PC-3 (cell line): ENCODE measurements at regions not wholly inside any gene's neighbourhood (a gene's known extent, or its start where the extent isn't known, plus 50 kb on each side); places are given as distances from the start of the nearest gene placed in this dataset.
"Not testable (repeated sequence)": the region's sequence is repeated elsewhere in the genome, so short reads cannot be mapped to it uniquely, and the experiment has no call there.

ENCODE experiments used
- ATAC-seq: fragments of 200-7000 bp; cut with Tn5 transposase; 2 replicates; pipeline ENCODE4 v1.9.1; 2020; ENCODE audit warnings: mild to moderate bottlenecking, moderate library complexity
- BruUV-seq: library from RNA; stranded (reverse); fragments of 400-500 nt; replicated peaks from 2 replicates; lab custom pipeline; 2021; lab: Mats Ljungman, UMichigan
- CTCF ChIA-PET: fragments of 300-600 bp; sonication (Branson Sonifier 250); formaldehyde crosslinking; loops from one replicate; lab custom pipeline; 2022; ENCODE audit warnings: antibody characterized with exemption; lab: Charles Lee
- POLR2A ChIA-PET: fragments of 300-600 bp; sonication (Branson Sonifier 250); formaldehyde crosslinking; loops from one replicate; lab custom pipeline; 2022; ENCODE audit warnings: antibody characterized with exemption; ENCODE audit not compliant: unreplicated experiment; lab: Charles Lee
- DNase-seq: peaks from one replicate; pipeline ENCODE4 v3.0.0-alpha.2; 2015
- H2AFZ ChIP-seq: fragments of 300-600 bp; sonication (generic); 2 replicates; pipeline ENCODE4 v1.6.0; 2016; ENCODE audit warnings: antibody characterized with exemption, low read length
- H3F3A ChIP-seq: fragments of 300-600 bp; sonication (generic); one replicate; pipeline ENCODE4 v1.6.0; 2017; ENCODE audit warnings: antibody characterized with exemption, low read length, control low read depth, mild to moderate bottlenecking; ENCODE audit not compliant: unreplicated experiment
- H3K27ac ChIP-seq: fragments of 300-600 bp; sonication (generic); 2 replicates; pipeline ENCODE4 v1.5.1; 2016; ENCODE audit warnings: mild to moderate bottlenecking, low read length
- H3K27me3 ChIP-seq: fragments of 300-600 bp; sonication (generic); 2 replicates; pipeline ENCODE4 v1.6.1; 2016; ENCODE audit warnings: low read length, mixed read lengths
- H3K36me3 ChIP-seq: fragments of 300-600 bp; sonication (generic); 2 replicates; pipeline ENCODE4 v1.6.1; 2016; ENCODE audit warnings: low read depth, mixed run types, low read length, mixed read lengths
- H3K4me1 ChIP-seq: fragments of 300-600 bp; sonication (generic); 2 replicates; pipeline ENCODE4 v1.5.1; 2016; ENCODE audit warnings: low read length; ENCODE audit not compliant: insufficient read depth
- H3K4me2 ChIP-seq: fragments of 300-600 bp; sonication (generic); 2 replicates; pipeline ENCODE4 v1.6.0; 2016; ENCODE audit warnings: low read length
- H3K4me3 ChIP-seq: fragments of 300-600 bp; sonication (generic); 2 replicates; pipeline ENCODE4 v1.5.1; 2016; ENCODE audit warnings: mild to moderate bottlenecking, low read length, mixed read lengths
- H3K79me2 ChIP-seq: fragments of 300-600 bp; sonication (generic); 2 replicates; pipeline ENCODE4 v1.6.1; 2017; ENCODE audit warnings: low read length, mixed read lengths
- H3K9ac ChIP-seq: fragments of 300-600 bp; sonication (generic); 2 replicates; pipeline ENCODE4 v1.6.0; 2016; ENCODE audit warnings: mild to moderate bottlenecking, low read length
- H3K9me2 ChIP-seq: fragments of 300-600 bp; sonication (generic); replicated peaks from 2 replicates; pipeline ENCODE4 v1.6.1; 2016; ENCODE audit warnings: mixed run types, low read length, mixed read lengths
- H3K9me3 ChIP-seq: fragments of 300-600 bp; sonication (generic); 2 replicates; pipeline ENCODE4 v1.6.1; 2016; ENCODE audit warnings: low read length, mixed read lengths
- H4K20me1 ChIP-seq: fragments of 300-600 bp; sonication (generic); 2 replicates; pipeline ENCODE4 v1.6.1; 2016; ENCODE audit warnings: low read length, mixed read lengths
- CTCF ChIP-seq: fragments of 300-600 bp; sonication (generic); conservative IDR thresholded peaks from 2 replicates; pipeline ENCODE4 v1.5.1; 2017; ENCODE audit warnings: antibody characterized with exemption, low read depth, mild to moderate bottlenecking, low read length
- EZH2 ChIP-seq: fragments of 300-600 bp; sonication (generic); IDR thresholded peaks from one replicate; pipeline ENCODE4 v1.6.1; 2017; ENCODE audit warnings: antibody characterized with exemption, mild to moderate bottlenecking, low read length; ENCODE audit not compliant: unreplicated experiment
- EZH2phosphoT487 ChIP-seq: fragments of 300-600 bp; sonication (generic); IDR thresholded peaks from 2 replicates; pipeline ENCODE4 v1.6.1; 2018; ENCODE audit warnings: mild to moderate bottlenecking, antibody characterized with exemption, low read length, borderline replicate concordance
- intact Hi-C: fragments of 100-400 bp; cut with micrococcal nuclease; formaldehyde crosslinking; loops from 2 replicates; pipeline ENCODE4 v1.9.0; 2023

GRCh38 chr16:29199626-29200025 lies 206.9 kb downstream of the NPIPB11 start:
- H3K4me1 ChIP-seq, H2AFZ ChIP-seq, H3K9me3 ChIP-seq, H3K36me3 ChIP-seq, DNase-seq, H4K20me1 ChIP-seq, CTCF ChIA-PET, POLR2A ChIA-PET, H3K27ac ChIP-seq, H3K9me2 ChIP-seq, H3K27me3 ChIP-seq, H3K4me3 ChIP-seq, BruUV-seq, H3K9ac ChIP-seq, H3K4me2 ChIP-seq, ATAC-seq, H3K79me2 ChIP-seq, intact Hi-C loops, H3F3A ChIP-seq: not testable (repeated sequence)

GRCh38 chr16:29198731-29199521 lies 207.6 kb downstream of the NPIPB11 start:
- no peak overlapping the region for H3K4me3 ChIP-seq
- ChIA-PET CTCF (no interaction called here), POLR2A (no interaction called here)
- H3K27ac ChIP-seq = no peak overlapping the region
- no peak overlapping the region for H2AFZ ChIP-seq
- H3K36me3 ChIP-seq = no peaks in the 10 kb centered on the region
- BruUV-seq = no TSS peak
- DNase-seq (no peak), ATAC-seq (no peak)
- no peaks in the 10 kb centered on the region for H3K9me2 ChIP-seq
- intact Hi-C loops = no loop called here
- TF ChIP-seq EZH2 = no peak
- no peak for TF ChIP-seq CTCF
- TF ChIP-seq EZH2phosphoT487 = no peak
- no peaks in the 10 kb centered on the region for H4K20me1 ChIP-seq
- H3F3A ChIP-seq = no peaks in the 10 kb centered on the region
- H3K9ac ChIP-seq = no peak overlapping the region
- H3K79me2 ChIP-seq = no peaks in the 10 kb centered on the region
- no peak overlapping the region for H3K4me2 ChIP-seq
- no peaks in the 10 kb centered on the region for H3K9me3 ChIP-seq
- no peaks in the 10 kb centered on the region for H3K4me1 ChIP-seq
- H3K27me3 ChIP-seq = no peaks in the 10 kb centered on the region

GRCh38 chr16:29198231-29198630 lies 208.3 kb downstream of the NPIPB11 start:
- no peak overlapping the region for H3K9ac ChIP-seq
- ChIA-PET CTCF (no interaction called here), POLR2A (no interaction called here)
- H3K4me3 ChIP-seq = no peak overlapping the region
- BruUV-seq = no TSS peak
- no peak overlapping the region for H2AFZ ChIP-seq
- no peaks in the 10 kb centered on the region for H3K79me2 ChIP-seq
- no peaks in the 10 kb centered on the region for H3K9me2 ChIP-seq
- H4K20me1 ChIP-seq = no peaks in the 10 kb centered on the region
- no peaks in the 10 kb centered on the region for H3F3A ChIP-seq
- DNase-seq (no peak), ATAC-seq (no peak)
- no peaks in the 10 kb centered on the region for H3K27me3 ChIP-seq
- H3K36me3 ChIP-seq = no peaks in the 10 kb centered on the region
- H3K4me1 ChIP-seq = no peaks in the 10 kb centered on the region
- no peak overlapping the region for H3K4me2 ChIP-seq
- intact Hi-C loops = no loop called here
- no peak for TF ChIP-seq EZH2phosphoT487
- TF ChIP-seq CTCF = no peak
- TF ChIP-seq EZH2 = no peak
- no peaks in the 10 kb centered on the region for H3K9me3 ChIP-seq
- no peak overlapping the region for H3K27ac ChIP-seq

GRCh38 chr16:29197494-29198100 lies 208.9 kb downstream of the NPIPB11 start:
- H4K20me1 ChIP-seq, intact Hi-C loops, H3K27ac ChIP-seq, POLR2A ChIA-PET, H3K36me3 ChIP-seq, H3F3A ChIP-seq, H3K4me1 ChIP-seq, H3K4me3 ChIP-seq, H2AFZ ChIP-seq, H3K27me3 ChIP-seq, H3K9me3 ChIP-seq, H3K79me2 ChIP-seq, BruUV-seq, H3K4me2 ChIP-seq, DNase-seq, CTCF ChIA-PET, H3K9ac ChIP-seq, H3K9me2 ChIP-seq, ATAC-seq: not testable (repeated sequence)

GRCh38 chr16:29196746-29197145 lies 209.8 kb downstream of the NPIPB11 start:
- H3K27ac ChIP-seq, H3F3A ChIP-seq, H3K4me2 ChIP-seq, H3K36me3 ChIP-seq, intact Hi-C loops, POLR2A ChIA-PET, DNase-seq, H3K4me1 ChIP-seq, CTCF ChIA-PET, BruUV-seq, H3K9me3 ChIP-seq, H3K9me2 ChIP-seq, H4K20me1 ChIP-seq, H3K4me3 ChIP-seq, H2AFZ ChIP-seq, ATAC-seq, H3K9ac ChIP-seq, H3K79me2 ChIP-seq, H3K27me3 ChIP-seq: not testable (repeated sequence)
